ENCODE measurements at regions not wholly inside any gene's neighbourhood (a gene's known extent, or its start where the extent isn't known, plus 50 kb on each side); places are given as distances from the start of the nearest gene placed in this dataset.
A peak's percentile ranks its signal among the peaks of the same experiment; 100 is the strongest.
"Not testable (repeated sequence)": the region's sequence is repeated elsewhere in the genome, so short reads cannot be mapped to it uniquely, and the experiment has no call there.

- H3K27me3 Mint-ChIP-seq (ENCODE audit: unreplicated experiment): no peaks in the 10 kb centered on the region
- H3K36me3 Mint-ChIP-seq (ENCODE audit: unreplicated experiment): no peaks in the 10 kb centered on the region
- H3K4me3 Mint-ChIP-seq (ENCODE audit: unreplicated experiment): no peak overlapping the region
- no peak for DNase-seq (ENCODE audit: extremely low spot score, unreplicated experiment)
- H3K4me1 Mint-ChIP-seq (ENCODE audit: unreplicated experiment): peaks cover 7% of the 10 kb centered on the region
- no peak overlapping the region for H3K27ac Mint-ChIP-seq (ENCODE audit: unreplicated experiment)
- H3K9me3 Mint-ChIP-seq (ENCODE audit: unreplicated experiment): no peaks in the 10 kb centered on the region
- no peak for TF ChIP-seq CTCF (IDR thresholded peaks at IDR 0.05)
Observed at GRCh38 chr3:66552846-66553245, 52.0 kb upstream of the LRIG1 start.

GRCh38 chr3:66553441-66554113 lies 52.8 kb upstream of the LRIG1 start:
- TF ChIP-seq CTCF (IDR thresholded peaks at IDR 0.05): no peak
- no peak for DNase-seq (ENCODE audit: extremely low spot score, unreplicated experiment)
- Mint-ChIP-seq H3K9me3 (ENCODE audit: unreplicated experiment) (no peaks in the 10 kb centered on the region), H3K27ac (ENCODE audit: unreplicated experiment) (no peak overlapping the region), H3K4me1 (ENCODE audit: unreplicated experiment) (peaks cover 7% of the 10 kb centered on the region), H3K36me3 (ENCODE audit: unreplicated experiment) (no peaks in the 10 kb centered on the region), H3K4me3 (ENCODE audit: unreplicated experiment) (no peak overlapping the region), H3K27me3 (ENCODE audit: unreplicated experiment) (no peaks in the 10 kb centered on the region)

- Mint-ChIP-seq H3K9me3 (ENCODE audit: unreplicated experiment) (no peaks in the 10 kb centered on the region), H3K36me3 (ENCODE audit: unreplicated experiment) (no peaks in the 10 kb centered on the region), H3K27me3 (ENCODE audit: unreplicated experiment) (no peaks in the 10 kb centered on the region), H3K4me3 (ENCODE audit: unreplicated experiment) (no peak overlapping the region), H3K4me1 (ENCODE audit: unreplicated experiment) (peaks cover 7% of the 10 kb centered on the region), H3K27ac (ENCODE audit: unreplicated experiment) (peak overlapping the region; percentile 39)
- TF ChIP-seq CTCF (IDR thresholded peaks at IDR 0.05): no peak
- DNase-seq (ENCODE audit: extremely low spot score, unreplicated experiment): no peak
Observed at GRCh38 chr3:66554178-66554577, 53.4 kb upstream of the LRIG1 start.

- no peak for DNase-seq (ENCODE audit: extremely low spot score, unreplicated experiment)
- H3K27ac Mint-ChIP-seq (ENCODE audit: unreplicated experiment): no peak overlapping the region
- no peak overlapping the region for H3K4me3 Mint-ChIP-seq (ENCODE audit: unreplicated experiment)
- no peaks in the 10 kb centered on the region for H3K36me3 Mint-ChIP-seq (ENCODE audit: unreplicated experiment)
- H3K9me3 Mint-ChIP-seq (ENCODE audit: unreplicated experiment): no peaks in the 10 kb centered on the region
- peaks cover 7% of the 10 kb centered on the region for H3K4me1 Mint-ChIP-seq (ENCODE audit: unreplicated experiment)
- TF ChIP-seq CTCF (IDR thresholded peaks at IDR 0.05): no peak
- no peaks in the 10 kb centered on the region for H3K27me3 Mint-ChIP-seq (ENCODE audit: unreplicated experiment)
Observed at GRCh38 chr3:66555214-66555844, 54.5 kb upstream of the LRIG1 start.

GRCh38 chr3:66557170-66557569 lies 56.3 kb upstream of the LRIG1 start:
- H3K36me3 Mint-ChIP-seq (ENCODE audit: unreplicated experiment): no peaks in the 10 kb centered on the region
- H3K9me3 Mint-ChIP-seq (ENCODE audit: unreplicated experiment): no peaks in the 10 kb centered on the region
- TF ChIP-seq CTCF (IDR thresholded peaks at IDR 0.05): no peak
- peaks cover 7% of the 10 kb centered on the region for H3K4me1 Mint-ChIP-seq (ENCODE audit: unreplicated experiment)
- DNase-seq (ENCODE audit: extremely low spot score, unreplicated experiment): no peak
- no peak overlapping the region for H3K4me3 Mint-ChIP-seq (ENCODE audit: unreplicated experiment)
- no peak overlapping the region for H3K27ac Mint-ChIP-seq (ENCODE audit: unreplicated experiment)
- H3K27me3 Mint-ChIP-seq (ENCODE audit: unreplicated experiment): no peaks in the 10 kb centered on the region

- not testable (repeated sequence) for H3K27me3 Mint-ChIP-seq (ENCODE audit: unreplicated experiment); H3K4me3 Mint-ChIP-seq (ENCODE audit: unreplicated experiment); H3K4me1 Mint-ChIP-seq (ENCODE audit: unreplicated experiment); H3K9me3 Mint-ChIP-seq (ENCODE audit: unreplicated experiment); H3K36me3 Mint-ChIP-seq (ENCODE audit: unreplicated experiment); DNase-seq (ENCODE audit: extremely low spot score, unreplicated experiment); H3K27ac Mint-ChIP-seq (ENCODE audit: unreplicated experiment)
Observed at GRCh38 chr3:66559924-66560323, 59.1 kb upstream of the LRIG1 start.

Data from osteocyte (in vitro differentiated cells).